PC-3 (cell line): ENCODE measurements at regions not wholly inside any gene's neighbourhood (a gene's known extent, or its start where the extent isn't known, plus 50 kb on each side); places are given as distances from the start of the nearest gene placed in this dataset.

Source experiments
- ATAC-seq: fragments of 200-7000 bp; cut with Tn5 transposase; 2 replicates; pipeline ENCODE4 v1.9.1; 2020; ENCODE audit warnings: mild to moderate bottlenecking, moderate library complexity
- BruUV-seq: library from RNA; stranded (reverse); fragments of 400-500 nt; replicated peaks from 2 replicates; lab custom pipeline; 2021; lab: Mats Ljungman, UMichigan
- CTCF ChIA-PET: fragments of 300-600 bp; sonication (Branson Sonifier 250); formaldehyde crosslinking; loops from one replicate; lab custom pipeline; 2022; ENCODE audit warnings: antibody characterized with exemption; lab: Charles Lee
- POLR2A ChIA-PET: fragments of 300-600 bp; sonication (Branson Sonifier 250); formaldehyde crosslinking; loops from one replicate; lab custom pipeline; 2022; ENCODE audit warnings: antibody characterized with exemption; ENCODE audit not compliant: unreplicated experiment; lab: Charles Lee
- DNase-seq: peaks from one replicate; pipeline ENCODE4 v3.0.0-alpha.2; 2015
- H2AFZ ChIP-seq: fragments of 300-600 bp; sonication (generic); 2 replicates; pipeline ENCODE4 v1.6.0; 2016; ENCODE audit warnings: antibody characterized with exemption, low read length
- H3F3A ChIP-seq: fragments of 300-600 bp; sonication (generic); one replicate; pipeline ENCODE4 v1.6.0; 2017; ENCODE audit warnings: antibody characterized with exemption, low read length, control low read depth, mild to moderate bottlenecking; ENCODE audit not compliant: unreplicated experiment
- H3K27ac ChIP-seq: fragments of 300-600 bp; sonication (generic); 2 replicates; pipeline ENCODE4 v1.5.1; 2016; ENCODE audit warnings: mild to moderate bottlenecking, low read length
- H3K27me3 ChIP-seq: fragments of 300-600 bp; sonication (generic); 2 replicates; pipeline ENCODE4 v1.6.1; 2016; ENCODE audit warnings: low read length, mixed read lengths
- H3K36me3 ChIP-seq: fragments of 300-600 bp; sonication (generic); 2 replicates; pipeline ENCODE4 v1.6.1; 2016; ENCODE audit warnings: low read depth, mixed run types, low read length, mixed read lengths
- H3K4me1 ChIP-seq: fragments of 300-600 bp; sonication (generic); 2 replicates; pipeline ENCODE4 v1.5.1; 2016; ENCODE audit warnings: low read length; ENCODE audit not compliant: insufficient read depth
- H3K4me2 ChIP-seq: fragments of 300-600 bp; sonication (generic); 2 replicates; pipeline ENCODE4 v1.6.0; 2016; ENCODE audit warnings: low read length
- H3K4me3 ChIP-seq: fragments of 300-600 bp; sonication (generic); 2 replicates; pipeline ENCODE4 v1.5.1; 2016; ENCODE audit warnings: mild to moderate bottlenecking, low read length, mixed read lengths
- H3K79me2 ChIP-seq: fragments of 300-600 bp; sonication (generic); 2 replicates; pipeline ENCODE4 v1.6.1; 2017; ENCODE audit warnings: low read length, mixed read lengths
- H3K9ac ChIP-seq: fragments of 300-600 bp; sonication (generic); 2 replicates; pipeline ENCODE4 v1.6.0; 2016; ENCODE audit warnings: mild to moderate bottlenecking, low read length
- H3K9me2 ChIP-seq: fragments of 300-600 bp; sonication (generic); replicated peaks from 2 replicates; pipeline ENCODE4 v1.6.1; 2016; ENCODE audit warnings: mixed run types, low read length, mixed read lengths
- H3K9me3 ChIP-seq: fragments of 300-600 bp; sonication (generic); 2 replicates; pipeline ENCODE4 v1.6.1; 2016; ENCODE audit warnings: low read length, mixed read lengths
- H4K20me1 ChIP-seq: fragments of 300-600 bp; sonication (generic); 2 replicates; pipeline ENCODE4 v1.6.1; 2016; ENCODE audit warnings: low read length, mixed read lengths
- EZH2 ChIP-seq: fragments of 300-600 bp; sonication (generic); IDR thresholded peaks from one replicate; pipeline ENCODE4 v1.6.1; 2017; ENCODE audit warnings: antibody characterized with exemption, mild to moderate bottlenecking, low read length; ENCODE audit not compliant: unreplicated experiment
- EZH2phosphoT487 ChIP-seq: fragments of 300-600 bp; sonication (generic); IDR thresholded peaks from 2 replicates; pipeline ENCODE4 v1.6.1; 2018; ENCODE audit warnings: mild to moderate bottlenecking, antibody characterized with exemption, low read length, borderline replicate concordance
- intact Hi-C: fragments of 100-400 bp; cut with micrococcal nuclease; formaldehyde crosslinking; loops from 2 replicates; pipeline ENCODE4 v1.9.0; 2023
- TF ChIP-seq, protein P1 (sequence below): fragments of 300-600 bp; sonication (generic); conservative IDR thresholded peaks from 2 replicates; pipeline ENCODE4 v1.5.1; 2017; ENCODE audit warnings: antibody characterized with exemption, low read depth, mild to moderate bottlenecking, low read length

DNA sequence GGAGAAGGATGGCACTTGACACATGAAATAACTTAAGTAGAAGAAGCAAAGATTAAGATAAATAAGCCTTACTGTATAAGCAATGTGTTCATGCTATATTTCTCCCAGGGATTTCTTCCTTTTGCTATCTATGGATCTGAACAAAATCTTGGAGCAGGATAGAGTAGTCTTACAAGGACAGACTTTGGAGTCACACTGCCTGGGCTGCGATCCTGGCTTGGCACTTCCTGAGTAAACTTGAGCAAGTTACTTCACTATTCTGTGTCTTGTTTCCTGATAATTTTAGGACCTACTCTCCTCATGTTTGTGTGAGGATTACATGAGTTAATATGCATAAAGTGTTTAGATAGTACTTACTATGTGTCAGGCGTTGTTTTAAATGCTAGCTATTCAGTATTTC, 340.0 kb upstream of the MAOA start:
- TF ChIP-seq EZH2 (no peak), EZH2phosphoT487 (no peak)
- TF ChIP-seq, protein P1, sequence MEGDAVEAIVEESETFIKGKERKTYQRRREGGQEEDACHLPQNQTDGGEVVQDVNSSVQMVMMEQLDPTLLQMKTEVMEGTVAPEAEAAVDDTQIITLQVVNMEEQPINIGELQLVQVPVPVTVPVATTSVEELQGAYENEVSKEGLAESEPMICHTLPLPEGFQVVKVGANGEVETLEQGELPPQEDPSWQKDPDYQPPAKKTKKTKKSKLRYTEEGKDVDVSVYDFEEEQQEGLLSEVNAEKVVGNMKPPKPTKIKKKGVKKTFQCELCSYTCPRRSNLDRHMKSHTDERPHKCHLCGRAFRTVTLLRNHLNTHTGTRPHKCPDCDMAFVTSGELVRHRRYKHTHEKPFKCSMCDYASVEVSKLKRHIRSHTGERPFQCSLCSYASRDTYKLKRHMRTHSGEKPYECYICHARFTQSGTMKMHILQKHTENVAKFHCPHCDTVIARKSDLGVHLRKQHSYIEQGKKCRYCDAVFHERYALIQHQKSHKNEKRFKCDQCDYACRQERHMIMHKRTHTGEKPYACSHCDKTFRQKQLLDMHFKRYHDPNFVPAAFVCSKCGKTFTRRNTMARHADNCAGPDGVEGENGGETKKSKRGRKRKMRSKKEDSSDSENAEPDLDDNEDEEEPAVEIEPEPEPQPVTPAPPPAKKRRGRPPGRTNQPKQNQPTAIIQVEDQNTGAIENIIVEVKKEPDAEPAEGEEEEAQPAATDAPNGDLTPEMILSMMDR = no peak
- Histone ChIP-seq H3K9me3 (no peaks in the 10 kb centered on the region), H4K20me1 (no peaks in the 10 kb centered on the region), H3K27me3 (no peaks in the 10 kb centered on the region), H3K36me3 (no peaks in the 10 kb centered on the region), H2AFZ (no peak overlapping the region), H3K27ac (no peak overlapping the region), H3F3A (no peaks in the 10 kb centered on the region), H3K4me2 (no peak overlapping the region), H3K79me2 (no peaks in the 10 kb centered on the region), H3K4me1 (no peaks in the 10 kb centered on the region), H3K9ac (no peak overlapping the region), H3K4me3 (no peak overlapping the region), H3K9me2 (no peaks in the 10 kb centered on the region)
- no peak for ATAC-seq
- POLR2A ChIA-PET = no interaction called here
- no peak for DNase-seq
- CTCF ChIA-PET = no interaction called here
- BruUV-seq = no TSS peak
- intact Hi-C loops = no loop called here

DNA sequence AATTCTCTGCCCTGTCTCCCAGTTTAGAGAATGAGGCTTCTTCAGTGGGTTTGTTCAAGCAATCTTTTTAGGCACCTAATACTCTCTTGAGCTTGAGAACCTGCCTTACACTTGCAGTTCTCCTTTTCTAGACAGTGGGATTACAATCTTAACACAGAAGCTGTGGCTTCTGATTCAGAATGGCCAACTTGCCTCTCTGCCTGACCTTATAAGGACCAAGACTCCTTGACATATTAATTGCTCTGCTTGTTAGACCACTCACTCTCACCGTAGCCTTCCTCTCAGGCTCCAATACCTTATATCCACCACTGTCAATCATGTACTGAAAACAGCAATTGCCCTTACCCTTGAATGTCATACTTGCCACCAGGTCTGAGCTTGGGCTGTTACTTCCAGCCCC, 338.7 kb upstream of the MAOA start:
- Histone ChIP-seq H3K36me3 (no peaks in the 10 kb centered on the region), H4K20me1 (no peaks in the 10 kb centered on the region), H3K79me2 (no peaks in the 10 kb centered on the region), H3K4me2 (no peak overlapping the region), H3K9me2 (no peaks in the 10 kb centered on the region), H3K4me3 (no peak overlapping the region), H3K4me1 (no peaks in the 10 kb centered on the region), H3K27me3 (no peaks in the 10 kb centered on the region), H3K9ac (no peak overlapping the region), H2AFZ (no peak overlapping the region), H3K27ac (no peak overlapping the region), H3F3A (no peaks in the 10 kb centered on the region), H3K9me3 (no peaks in the 10 kb centered on the region)
- intact Hi-C loops = no loop called here
- BruUV-seq = no TSS peak
- no peak for DNase-seq
- ChIA-PET CTCF (no interaction called here), POLR2A (no interaction called here)
- TF ChIP-seq EZH2 = no peak
- no peak for TF ChIP-seq EZH2phosphoT487
- TF ChIP-seq, protein P1 = no peak
- no peak for ATAC-seq

DNA sequence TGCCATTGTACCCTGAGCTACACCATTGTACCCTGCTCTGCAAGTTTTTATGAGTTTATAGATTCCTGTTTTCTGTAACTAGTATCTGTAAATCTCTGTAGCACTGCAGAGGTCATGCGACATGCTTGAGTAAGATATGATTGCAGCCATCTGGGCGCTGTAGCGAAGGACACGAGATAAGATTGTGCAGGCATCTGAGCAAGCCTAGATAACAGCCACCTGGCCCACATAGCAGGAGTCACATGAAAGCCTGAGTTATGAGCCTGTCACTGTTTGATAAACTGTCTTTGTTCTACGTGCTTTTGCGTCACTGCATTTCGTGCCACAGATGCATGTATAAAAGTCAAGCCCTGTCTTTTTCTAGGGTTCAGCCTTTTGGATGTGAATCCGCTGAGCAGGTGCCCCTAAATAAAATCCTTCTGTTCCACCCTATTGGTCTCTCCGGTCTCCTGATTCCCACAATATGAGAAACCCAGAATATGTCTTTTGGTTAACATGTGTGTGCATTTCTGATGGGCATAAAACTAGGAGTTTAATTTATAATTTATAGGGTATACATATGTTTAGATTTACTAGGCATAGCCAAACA, 327.6 kb upstream of the MAOA start:
- no peak for DNase-seq
- CTCF ChIA-PET = no interaction called here
- TF ChIP-seq, protein P1 = no peak
- TF ChIP-seq EZH2phosphoT487 (no peak), EZH2 (no peak)
- Histone ChIP-seq H3K79me2 (no peaks in the 10 kb centered on the region), H2AFZ (no peak overlapping the region), H3K4me2 (no peak overlapping the region), H3F3A (no peaks in the 10 kb centered on the region), H4K20me1 (no peaks in the 10 kb centered on the region), H3K36me3 (no peaks in the 10 kb centered on the region), H3K27ac (no peak overlapping the region), H3K9ac (no peak overlapping the region), H3K9me3 (0 out of 2 replicates have a peak, but pooled peaks cover 6% of the 10 kb centered on the region), H3K4me3 (no peak overlapping the region), H3K27me3 (no peaks in the 10 kb centered on the region), H3K4me1 (no peaks in the 10 kb centered on the region), H3K9me2 (no peaks in the 10 kb centered on the region)
- intact Hi-C loops = no loop called here
- no TSS peak for BruUV-seq
- POLR2A ChIA-PET = no interaction called here
- ATAC-seq = no peak
